T-helper 9 cell (primary cell): ENCODE measurements at regions not wholly inside any gene's neighbourhood (a gene's known extent, or its start where the extent isn't known, plus 50 kb on each side); places are given as distances from the start of the nearest gene placed in this dataset.

Source experiments
- DNase-seq: peaks from one replicate; pipeline ENCODE4 v3.0.0-alpha.2; 2020

GRCh38 chr15:47351501-47351900, 365.8 kb upstream of the SEMA6D start:
- no peak for DNase-seq

GRCh38 chr15:47352217-47352616, 365.1 kb upstream of the SEMA6D start:
- no peak for DNase-seq

GRCh38 chr15:47355759-47356158, 361.5 kb upstream of the SEMA6D start:
- DNase-seq, result no peak

GRCh38 chr15:47356297-47356696, 361.0 kb upstream of the SEMA6D start:
- no peak for DNase-seq

GRCh38 chr15:47358876-47359275, 358.4 kb upstream of the SEMA6D start:
- no peak for DNase-seq

- no peak for DNase-seq
Measured at GRCh38 chr15:47360305-47360704, 357.0 kb upstream of the SEMA6D start.

- no peak for DNase-seq
Measured at GRCh38 chr15:47362118-47362905, 355.0 kb upstream of the SEMA6D start.

GRCh38 chr15:47363653-47364052, 353.7 kb upstream of the SEMA6D start:
- no peak for DNase-seq

GRCh38 chr15:47364230-47365141, 352.8 kb upstream of the SEMA6D start:
- no peak for DNase-seq

- no peak for DNase-seq
Measured at GRCh38 chr15:47366884-47367283, 350.4 kb upstream of the SEMA6D start.

GRCh38 chr15:47367726-47368390, 349.4 kb upstream of the SEMA6D start:
- DNase-seq, result no peak

GRCh38 chr15:47371939-47372338, 345.4 kb upstream of the SEMA6D start:
- no peak for DNase-seq

- no peak for DNase-seq
Measured at GRCh38 chr15:47374222-47374621, 343.1 kb upstream of the SEMA6D start.

- DNase-seq, result no peak
Measured at GRCh38 chr15:47376190-47376589, 341.1 kb upstream of the SEMA6D start.

- no peak for DNase-seq
Measured at GRCh38 chr15:47377465-47377864, 339.8 kb upstream of the SEMA6D start.

- no peak for DNase-seq
Measured at GRCh38 chr15:47378527-47378926, 338.8 kb upstream of the SEMA6D start.

GRCh38 chr15:47383102-47383501, 334.2 kb upstream of the SEMA6D start:
- no peak for DNase-seq

GRCh38 chr15:47383801-47384200, 333.5 kb upstream of the SEMA6D start:
- no peak for DNase-seq

GRCh38 chr15:47384341-47384740, 333.0 kb upstream of the SEMA6D start:
- DNase-seq, result no peak

GRCh38 chr15:47384776-47385175, 332.5 kb upstream of the SEMA6D start:
- no peak for DNase-seq

- DNase-seq, result no peak
Measured at GRCh38 chr15:47386459-47386858, 330.8 kb upstream of the SEMA6D start.

GRCh38 chr15:47388299-47388698, 329.0 kb upstream of the SEMA6D start:
- no peak for DNase-seq

GRCh38 chr15:47390208-47390765, 327.0 kb upstream of the SEMA6D start:
- no peak for DNase-seq
